K562 (cell line): ENCODE measurements at regions not wholly inside any gene's neighbourhood (a gene's known extent, or its start where the extent isn't known, plus 50 kb on each side); places are given as distances from the start of the nearest gene placed in this dataset.
A peak's percentile ranks its signal among the peaks of the same experiment; 100 is the strongest.

ENCODE experiments used
- ATAC-seq: fragments of 200-7000 bp; cut with Tn5 transposase; 3 replicates; pipeline ENCODE4 v1.9.1; 2020; ENCODE audit warnings: moderate library complexity
- BruUV-seq: library from RNA; stranded (reverse); fragments of 400-500 nt; replicated peaks from 2 replicates; lab custom pipeline; 2021; lab: Mats Ljungman, UMichigan
- CTCF ChIA-PET: fragments of 300-600 bp; formaldehyde crosslinking; extraction: SDS; loops from one replicate; lab custom pipeline; 2021; ENCODE audit warnings: low intra/inter-chr PET ratio; lab: Yijun Ruan, JAX
- POLR2A ChIA-PET: fragments of 300-600, 350-650 bp; sonication (Branson Sonifier 250); formaldehyde crosslinking; extraction: SDS; loops from one replicate; lab custom pipeline; 2021; ENCODE audit warnings: antibody characterized with exemption, inconsistent platforms; lab: Yijun Ruan, JAX
- DNase-seq, 4 experiments: peaks; one replicate each; pipeline versions ENCODE4 v3.0.0 to v3.0.0-alpha.2; 2011 to 2018; ENCODE audit warnings: low spot score in 3 of 4, mixed read lengths in 3 of 4; ENCODE audit errors: extremely low read depth in 1 of 4
- FAIRE-seq: peaks from 2 replicates; lab custom pipeline; 2011; peaks lifted over from hg19 to GRCh38; lab: Jason Lieb, UNC
- H2AFZ ChIP-seq: 2 replicates; pipeline ENCODE4 v1.6.0; 2011; ENCODE audit warnings: low read depth, low read length, control low read depth, inconsistent platforms
- H3K27ac ChIP-seq: fragments of 200-600 bp; 3 replicates; pipeline ENCODE4 v1.8.0; 2011; ENCODE audit warnings: low read depth, mild to moderate bottlenecking, control low read depth, inconsistent platforms, low read length, moderate library complexity, mixed read lengths; ENCODE audit errors: extremely low read depth
- H3K27me3 ChIP-seq, 2 experiments: fragments of 300-600 bp in 1 of 2; 2 replicates in 1 of 2; 3 replicates in 1 of 2; pipeline versions ENCODE4 v1.6.0 to v1.8.0; 2011; ENCODE audit warnings: inconsistent platforms in 2 of 2, low read length in 2 of 2, mild to moderate bottlenecking in 1 of 2, mixed read lengths in 1 of 2, moderate library complexity in 1 of 2; ENCODE audit not compliant: control insufficient read depth in 2 of 2, insufficient read depth in 2 of 2
- H3K36me3 ChIP-seq: fragments of 300-600 bp; 3 replicates; pipeline ENCODE4 v1.8.0; 2011; ENCODE audit warnings: mild to moderate bottlenecking, low read length, inconsistent platforms; ENCODE audit not compliant: control insufficient read depth, insufficient read depth
- H3K4me1 ChIP-seq, 2 experiments: fragments of 200-600 bp in 1 of 2; replicated peaks in 1 of 2; 2 replicates in 1 of 2; 3 replicates in 1 of 2; pipeline versions ENCODE4 v1.5.1 to v1.8.0; 2011; ENCODE audit warnings: inconsistent platforms in 2 of 2, low read length in 2 of 2, mild to moderate bottlenecking in 1 of 2, mixed read lengths in 1 of 2, moderate library complexity in 1 of 2; ENCODE audit not compliant: control insufficient read depth in 2 of 2, insufficient read depth in 2 of 2
- H3K4me2 ChIP-seq: 2 replicates; pipeline ENCODE4 v1.6.1; 2011; ENCODE audit warnings: low read length, control low read depth, inconsistent platforms, mixed read lengths; ENCODE audit not compliant: insufficient read depth
- H3K4me3 ChIP-seq: fragments of 200-600 bp; sonication (generic), shearing (Covaris generic); 2 replicates; pipeline ENCODE4 v1.5.1; 2016; ENCODE audit warnings: control low read depth, inconsistent platforms
- H3K79me2 ChIP-seq: fragments of 200-600 bp; 3 replicates; pipeline ENCODE4 v1.8.0; 2011; ENCODE audit warnings: low read length, inconsistent platforms; ENCODE audit not compliant: control insufficient read depth, insufficient read depth
- H3K9ac ChIP-seq, 2 experiments: 2 replicates each; pipeline versions ENCODE4 v1.6.0 to v1.6.1; 2011; ENCODE audit warnings: low read depth in 2 of 2, low read length in 2 of 2, control low read depth in 1 of 2, inconsistent platforms in 1 of 2, mild to moderate bottlenecking in 1 of 2, mixed read lengths in 1 of 2; ENCODE audit not compliant: insufficient read depth in 1 of 2
- H3K9me1 ChIP-seq: one replicate; pipeline ENCODE4 v1.6.0; 2011; ENCODE audit warnings: inconsistent platforms, mild to moderate bottlenecking, low read length, moderate library complexity; ENCODE audit not compliant: control insufficient read depth, insufficient read depth
- H3K9me3 ChIP-seq: replicated peaks from 2 replicates; pipeline ENCODE4 v1.5.1; 2011; ENCODE audit warnings: low read depth, low read length, inconsistent platforms; ENCODE audit not compliant: control insufficient read depth, insufficient read depth
- H4K20me1 ChIP-seq: replicated peaks from 2 replicates; pipeline ENCODE4 v1.6.1; 2011; ENCODE audit warnings: low read length, inconsistent platforms, mixed read lengths; ENCODE audit not compliant: control insufficient read depth, insufficient read depth
- BRCA1 ChIP-seq, 2 experiments: fragments of 450-650 bp in 1 of 2; sonication (generic) in 1 of 2; formaldehyde crosslinking in 1 of 2; IDR thresholded peaks; 2 replicates each; pipeline versions ENCODE4 v1.5.0 to v1.6.1; 2017 to 2020; ENCODE audit warnings: mild to moderate bottlenecking in 1 of 2, missing genetic modification reagents in 1 of 2
- EP400 ChIP-seq: fragments of 450-650 bp; IDR thresholded peaks from 2 replicates; pipeline ENCODE4 v1.6.1; 2017; ENCODE audit warnings: antibody characterized with exemption, mild to moderate bottlenecking, moderate library complexity
- KDM4B ChIP-seq, 2 experiments: fragments of 450-650 bp in 1 of 2; sonication (generic) in 1 of 2; IDR thresholded peaks; 2 replicates each; pipeline ENCODE4 v1.6.1; 2016 to 2017; ENCODE audit warnings: borderline replicate concordance in 2 of 2, antibody characterized with exemption in 1 of 2, low read depth in 1 of 2, mild to moderate bottlenecking in 1 of 2
- POU5F1 ChIP-seq: fragments of 150-350 bp; IDR thresholded peaks from 2 replicates; pipeline ENCODE4 v1.6.1; 2014; ENCODE audit warnings: borderline replicate concordance, low read length, low read depth, mild to moderate bottlenecking; ENCODE audit not compliant: partially characterized antibody
- RNF219 ChIP-seq: fragments of 250-450 bp; sonication (Bioruptor Pico); IDR thresholded peaks from 2 replicates; pipeline ENCODE4 v1.5.0; 2022; ENCODE audit warnings: mild to moderate bottlenecking
- SMARCE1 ChIP-seq: fragments of 450-650 bp; IDR thresholded peaks from 2 replicates; pipeline ENCODE4 v1.7.1; 2016; ENCODE audit warnings: mild to moderate bottlenecking
- WGBS: fragments of 100-300 bp; shearing (Covaris generic); methylation state at CpG from one replicate; pipeline ENCODE4 v1.1.6; 2016; ENCODE audit warnings: low coverage, mixed read lengths; ENCODE audit not compliant: insufficient coverage; ENCODE audit errors: missing lambda C conversion rate; 5-methylcytosine and 5-hydroxymethylcytosine counted together
- in situ Hi-C: fragments of 300-500 bp; cut with MboI; formaldehyde crosslinking; loops from 4 replicates; pipeline ENCODE4 v1.15.0; 2018; ENCODE audit warnings: inconsistent platforms, mixed read lengths
- intact Hi-C: fragments of 100-400 bp; cut with micrococcal nuclease; formaldehyde crosslinking; loops from 2 replicates; pipeline ENCODE4 v1.14.2; 2022

- no peak for FAIRE-seq
- intact Hi-C loops: no loop called here
- CTCF ChIA-PET: no interaction called here
Observed at GRCh38 chr10:44234483-44234875, 150.4 kb downstream of the CXCL12 start.

More at GRCh38 chr10:44234483-44234875, 150.4 kb downstream of the CXCL12 start:
- H3K9me3 ChIP-seq: no peaks in the 10 kb centered on the region
- peaks cover 14 to 18% of the 10 kb centered on the region in 2 experiments for H3K4me1 ChIP-seq
- H3K27me3 ChIP-seq: no peaks in the 10 kb centered on the region
- ATAC-seq (no peak), DNase-seq (peak in 2 of 4 experiments; percentile 4 to 7)
- no peak overlapping the region for H3K4me2 ChIP-seq
- H3K9ac ChIP-seq: no peak overlapping the region
- H3K36me3 ChIP-seq: no peaks in the 10 kb centered on the region
- H3K79me2 ChIP-seq: no peaks in the 10 kb centered on the region
- H3K9me1 ChIP-seq: no peaks in the 10 kb centered on the region
- peak overlapping the region; percentile 4; the same call in 1 of the 3 replicates for H3K27ac ChIP-seq
- no peak for TF ChIP-seq RNF219 (CRISPR knock-in tag)
- no peak for TF ChIP-seq SMARCE1
- no peak for TF ChIP-seq BRCA1 (IDR thresholded peaks at IDR 0.05)
- no peak for TF ChIP-seq BRCA1 (CRISPR knock-in tag; IDR thresholded peaks at IDR 0.05)
- TF ChIP-seq EP400: no peak
- TF ChIP-seq POU5F1: no peak
- TF ChIP-seq KDM4B (IDR thresholded peaks at IDR 0.05; ENCODE audit: borderline replicate concordance in 2 of 2, low read depth in 1 of 2): no peak
- TF ChIP-seq, all 486 proteins: peak for 0
- Histone ChIP-seq H3K4me3 (no peak overlapping the region), H2AFZ (peak overlapping the region; percentile 74), H4K20me1 (no peaks in the 10 kb centered on the region)
- POLR2A ChIA-PET: interaction anchor here (0.8 to 2.8 kb wide), 4 partner anchors 9 to 91 kb away, joined by 4 to 13 read pairs (median 5); no protein-coding TSS in a partner anchor
- 51% methylated on average over 3 of the region's 3 CpGs for WGBS
- in situ Hi-C loops: no loop called here
- BruUV-seq: no TSS peak
